Stomach (tissue), 8 donors: ENCODE measurements at regions not wholly inside any gene's neighbourhood (a gene's known extent, or its start where the extent isn't known, plus 50 kb on each side); places are given as distances from the start of the nearest gene placed in this dataset.

Experiments
- DNase-seq, 2 donors: peaks; one replicate each; pipeline versions ENCODE4 v3.0.0 to v3.0.0-alpha.2; 2013 to 2019
- H3K27ac ChIP-seq, 5 donors: fragments of 200-600 bp in 4 of 5; sonication (generic) in 4 of 5; one replicate each; pipeline ENCODE4 v1.5.1; 2013 to 2019; ENCODE audit warnings: mild to moderate bottlenecking in 1 of 5, moderate library complexity in 1 of 5
- H3K27me3 ChIP-seq, 3 donors: fragments of 200-600 bp; sonication (generic); one replicate each; pipeline ENCODE4 v1.5.1; 2017 to 2019; ENCODE audit warnings: mixed run types in 1 of 3
- H3K36me3 ChIP-seq, 4 donors: fragments of 200-600 bp; sonication (generic); 1 replicate in 3 of 4; 2 replicates in 1 of 4; pipeline ENCODE4 v1.5.1; 2016 to 2019
- H3K4me1 ChIP-seq, 4 donors: fragments of 200-600 bp; sonication (generic); one replicate each; pipeline ENCODE4 v1.5.1; 2016 to 2019
- H3K4me3 ChIP-seq, 4 donors: fragments of 200-600 bp; sonication (generic) in 3 of 4; one replicate each; pipeline ENCODE4 v1.5.1; 2016 to 2019; ENCODE audit warnings: mild to moderate bottlenecking in 1 of 4
- H3K9me3 ChIP-seq, 4 donors: fragments of 200-600 bp; sonication (generic); one replicate each; pipeline ENCODE4 v1.5.1; 2016 to 2019
- CTCF ChIP-seq, 7 experiments: fragments of 450-650 bp in 4 of 7; fragments of 200-600 bp in 3 of 7; sonication (generic) in 3 of 7; IDR thresholded peaks; one replicate each; pipeline ENCODE4 v1.5.1; 2016 to 2019; ENCODE audit warnings: antibody characterized with exemption in 7 of 7, control low read depth in 2 of 7, mild to moderate bottlenecking in 1 of 7
- EP300 ChIP-seq: sonication (generic); formaldehyde crosslinking; IDR thresholded peaks from one replicate; pipeline ENCODE4 v1.6.1; 2017; ENCODE audit warnings: antibody characterized with exemption
- POLR2A ChIP-seq, 4 donors: fragments of 450-650 bp; IDR thresholded peaks; one replicate each; pipeline ENCODE4 v1.6.1; 2016; ENCODE audit warnings: antibody characterized with exemption in 4 of 4, control low read depth in 2 of 4, mild to moderate bottlenecking in 1 of 4, moderate library complexity in 1 of 4
- POLR2AphosphoS5 ChIP-seq, 3 donors: sonication (generic); formaldehyde crosslinking; IDR thresholded peaks; one replicate each; pipeline ENCODE4 v1.6.1; 2016; ENCODE audit warnings: antibody characterized with exemption in 3 of 3
- WGBS, 5 donors: extraction: QIAGEN DNeasy Blood & Tissue Kit in 3 of 5; methylation state at CpG; one replicate each; pipeline versions ENCODE4 v1.1.5 to v1.1.7; 2013 to 2018; 5-methylcytosine and 5-hydroxymethylcytosine counted together
- intact Hi-C: fragments of 100-400 bp; cut with DNase I; formaldehyde crosslinking; loops from one replicate; pipeline ENCODE4 v1.15.1; 2023; ENCODE audit warnings: low total_unique reads
- donor health status: healthy with polysubstance abuse.
- donor health status: Bipolar disorder and iron deficiency.
- donor health status: healthy.

- H3K4me3 ChIP-seq = no peak overlapping the region
- H3K9me3 ChIP-seq = no peaks in the 10 kb centered on the region
- no peaks in the 10 kb centered on the region for H3K27me3 ChIP-seq
- TF ChIP-seq POLR2A (IDR thresholded peaks at IDR 0.05) (no peak), POLR2AphosphoS5 (IDR thresholded peaks at IDR 0.05) (no peak), CTCF (IDR thresholded peaks at IDR 0.05) (no peak), EP300 (no peak)
- H3K27ac ChIP-seq = no peak overlapping the region
- no peak for DNase-seq
- intact Hi-C loops = no loop called here
- peaks cover 0 to 5% (median 0%) of the 10 kb centered on the region in 4 donors for H3K4me1 ChIP-seq
- H3K36me3 ChIP-seq = no peaks in the 10 kb centered on the region
- 83 to 100% (median 94%) methylated on average over 1 of the region's 1 CpG for WGBS, 5 donors
Measured at GRCh38 chr10:94052281-94052680, 58.5 kb downstream of the PLCE1 start.

GRCh38 chr10:94052866-94053791, 59.4 kb downstream of the PLCE1 start:
- WGBS, 5 donors = 79 to 91% (median 84%) methylated on average over 11 of the region's 11 CpGs
- TF ChIP-seq EP300 = no peak
- no peak for TF ChIP-seq POLR2A (IDR thresholded peaks at IDR 0.05)
- no peak for TF ChIP-seq CTCF (IDR thresholded peaks at IDR 0.05)
- TF ChIP-seq POLR2AphosphoS5 (IDR thresholded peaks at IDR 0.05) = no peak
- Histone ChIP-seq H3K9me3 (no peaks in the 10 kb centered on the region), H3K27me3 (no peaks in the 10 kb centered on the region), H3K4me1 (peaks cover 0 to 5% (median 0%) of the 10 kb centered on the region in 4 donors), H3K36me3 (no peaks in the 10 kb centered on the region), H3K4me3 (no peak overlapping the region), H3K27ac (no peak overlapping the region)
- DNase-seq = no peak
- intact Hi-C loops = no loop called here

DNA sequence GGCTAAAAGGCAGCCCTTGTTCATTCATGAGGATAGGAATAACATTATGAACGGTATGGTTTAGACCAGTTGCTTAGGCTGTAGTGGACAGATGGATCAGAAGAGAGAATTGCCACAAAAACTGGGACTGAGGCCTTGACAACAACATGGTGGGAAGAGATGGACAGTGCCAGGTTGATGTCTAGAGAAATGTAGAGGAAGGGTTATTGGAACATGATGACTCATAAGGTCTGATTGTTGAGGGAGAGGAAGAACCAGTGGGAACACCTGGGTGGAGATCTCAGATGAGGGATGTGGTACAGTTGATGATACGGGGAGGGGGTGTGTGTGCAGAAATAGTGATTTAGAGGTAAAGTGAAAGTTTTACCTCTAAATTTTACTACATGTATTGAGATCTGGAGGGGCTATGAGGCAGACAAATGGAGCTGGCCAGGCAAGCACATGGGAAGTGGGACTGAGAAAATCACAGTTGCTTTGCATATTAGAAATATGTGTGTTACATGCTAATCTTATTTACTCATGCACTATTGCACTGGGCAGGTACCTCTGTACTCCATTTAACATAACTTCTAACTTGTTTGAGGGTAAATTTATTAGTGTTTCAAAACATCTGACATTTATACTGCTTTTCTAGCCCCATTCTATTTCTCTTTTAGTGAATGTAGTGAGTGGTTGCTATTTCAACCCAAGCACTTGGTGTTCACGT, 65.6 kb downstream of the PLCE1 start:
- no peak overlapping the region for H3K4me3 ChIP-seq
- H3K36me3 ChIP-seq = no peaks in the 10 kb centered on the region
- H3K4me1 ChIP-seq = no peaks in the 10 kb centered on the region
- H3K27ac ChIP-seq = no peak overlapping the region
- no peak for DNase-seq
- H3K9me3 ChIP-seq = no peaks in the 10 kb centered on the region
- TF ChIP-seq POLR2AphosphoS5 (IDR thresholded peaks at IDR 0.05) = no peak
- no peak for TF ChIP-seq POLR2A (IDR thresholded peaks at IDR 0.05)
- TF ChIP-seq CTCF (IDR thresholded peaks at IDR 0.05) = no peak
- TF ChIP-seq EP300 = no peak
- WGBS, 5 donors = 90 to 95% (median 93%) methylated on average over 3 of the region's 3 CpGs
- no peaks in the 10 kb centered on the region for H3K27me3 ChIP-seq
- intact Hi-C loops = no loop called here

DNA sequence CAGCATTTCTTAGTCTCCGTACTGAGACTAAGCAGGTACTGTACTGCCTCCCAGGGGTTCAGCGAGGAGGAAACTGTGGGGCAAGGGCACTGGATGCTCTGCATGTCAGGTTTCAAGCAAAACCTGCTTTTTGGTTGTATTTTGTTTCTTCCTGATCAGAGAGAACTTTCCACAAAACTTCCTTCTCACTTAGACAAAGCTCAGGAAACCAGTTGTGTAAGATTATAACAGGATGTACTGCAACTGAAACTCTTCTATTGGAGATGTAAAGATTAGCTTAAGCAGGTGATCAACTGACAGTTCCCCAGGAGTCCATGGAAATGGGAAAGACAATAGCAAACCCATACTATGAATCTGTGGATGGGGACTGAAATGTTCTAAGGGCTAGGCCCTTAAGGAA, 67.3 kb downstream of the PLCE1 start:
- DNase-seq = no peak
- no peak overlapping the region for H3K4me3 ChIP-seq
- H3K4me1 ChIP-seq = no peaks in the 10 kb centered on the region
- no peaks in the 10 kb centered on the region for H3K36me3 ChIP-seq
- H3K27me3 ChIP-seq = no peaks in the 10 kb centered on the region
- no peak overlapping the region for H3K27ac ChIP-seq
- intact Hi-C loops = no loop called here
- H3K9me3 ChIP-seq = no peaks in the 10 kb centered on the region
- WGBS, 5 donors = 90 to 96% (median 95%) methylated on average over 2 of the region's 2 CpGs
- no peak for TF ChIP-seq POLR2A (IDR thresholded peaks at IDR 0.05)
